H9 (cell line): ENCODE measurements at regions not wholly inside any gene's neighbourhood (a gene's known extent, or its start where the extent isn't known, plus 50 kb on each side); places are given as distances from the start of the nearest gene placed in this dataset.

Experiments used
- DNase-seq: peaks from one replicate; pipeline ENCODE4 v3.0.0-alpha.2; 2017
- H2AFZ ChIP-seq: one replicate; pipeline ENCODE4 v1.6.1; 2013; ENCODE audit warnings: mild to moderate bottlenecking, low read length, control low read depth, moderate library complexity
- H2AK5ac ChIP-seq: 2 replicates; pipeline ENCODE4 v1.6.1; 2013; ENCODE audit warnings: low read length, control low read depth, mixed read lengths; ENCODE audit not compliant: insufficient read length
- H2BK120ac ChIP-seq: one replicate; pipeline ENCODE4 v1.6.1; 2013; ENCODE audit warnings: low read depth, mild to moderate bottlenecking, low read length, control low read depth, inconsistent platforms; ENCODE audit not compliant: poor library complexity, severe bottlenecking
- H2BK12ac ChIP-seq: 2 replicates; pipeline ENCODE4 v1.6.1; 2013; ENCODE audit warnings: low read length, control low read depth, mixed read lengths, low read depth; ENCODE audit not compliant: insufficient read length
- H2BK15ac ChIP-seq: 2 replicates; pipeline ENCODE4 v1.6.1; 2013; ENCODE audit warnings: low read depth, low read length, control low read depth
- H2BK20ac ChIP-seq: one replicate; pipeline ENCODE4 v1.6.1; 2013; ENCODE audit warnings: low read depth, mild to moderate bottlenecking, low read length, control low read depth, inconsistent platforms; ENCODE audit not compliant: poor library complexity, severe bottlenecking
- H2BK5ac ChIP-seq: 2 replicates; pipeline ENCODE4 v1.6.1; 2013; ENCODE audit warnings: low read length, control low read depth, mixed read lengths; ENCODE audit not compliant: insufficient read length
- H3K14ac ChIP-seq: 2 replicates; pipeline ENCODE4 v1.6.1; 2013; ENCODE audit warnings: low read length, control low read depth; ENCODE audit not compliant: insufficient read depth
- H3K18ac ChIP-seq: 2 replicates; pipeline ENCODE4 v1.6.1; 2013; ENCODE audit warnings: low read depth, mild to moderate bottlenecking, mixed read lengths, low read length, control low read depth; ENCODE audit not compliant: insufficient read length
- H3K23ac ChIP-seq: 2 replicates; pipeline ENCODE4 v1.6.1; 2013; ENCODE audit warnings: low read length, control low read depth, mixed read lengths, low read depth; ENCODE audit not compliant: insufficient read length
- H3K23me2 ChIP-seq: 2 replicates; pipeline ENCODE4 v1.6.1; 2013; ENCODE audit warnings: low read depth, mild to moderate bottlenecking, mixed read lengths, low read length, control low read depth; ENCODE audit not compliant: insufficient read length, poor library complexity, severe bottlenecking
- H3K27ac ChIP-seq: 2 replicates; pipeline ENCODE4 v1.5.1; 2013; ENCODE audit warnings: low read length, control low read depth, mixed read lengths, low read depth; ENCODE audit not compliant: insufficient read length
- H3K27me3 ChIP-seq: 2 replicates; pipeline ENCODE4 v1.6.1; 2013; ENCODE audit warnings: low read length, control low read depth, inconsistent platforms; ENCODE audit not compliant: insufficient read depth
- H3K4ac ChIP-seq: 2 replicates; pipeline ENCODE4 v1.6.1; 2013; ENCODE audit warnings: low read depth, mild to moderate bottlenecking, control low read depth, inconsistent platforms, low read length, moderate library complexity
- H3K4me1 ChIP-seq: 2 replicates; pipeline ENCODE4 v1.6.1; 2013; ENCODE audit warnings: low read length, control low read depth, inconsistent platforms; ENCODE audit not compliant: insufficient read depth
- H3K4me2 ChIP-seq: 2 replicates; pipeline ENCODE4 v1.6.1; 2013; ENCODE audit warnings: low read length, control low read depth, mixed read lengths; ENCODE audit not compliant: insufficient read length, insufficient read depth
- H3K56ac ChIP-seq: 2 replicates; pipeline ENCODE4 v1.6.1; 2013; ENCODE audit warnings: low read depth, mild to moderate bottlenecking, mixed read lengths, low read length, control low read depth; ENCODE audit not compliant: insufficient read length
- H3K79me1 ChIP-seq: 2 replicates; pipeline ENCODE4 v1.6.1; 2013; ENCODE audit warnings: low read depth, mild to moderate bottlenecking, moderate library complexity, low read length, control low read depth, inconsistent platforms; ENCODE audit not compliant: insufficient read depth, poor library complexity, severe bottlenecking
- H3K79me2 ChIP-seq: 2 replicates; pipeline ENCODE4 v1.6.1; 2013; ENCODE audit warnings: low read length, control low read depth, inconsistent platforms; ENCODE audit not compliant: insufficient read depth
- H3K9ac ChIP-seq: 2 replicates; pipeline ENCODE4 v1.6.1; 2013; ENCODE audit warnings: low read length, control low read depth, mixed read lengths; ENCODE audit not compliant: insufficient read length; ENCODE audit errors: extremely low read depth
- H3K9me3 ChIP-seq: one replicate; pipeline ENCODE4 v1.6.1; 2013; ENCODE audit warnings: low read depth, low read length, inconsistent platforms; ENCODE audit not compliant: control insufficient read depth
- H3T11ph ChIP-seq: one replicate; pipeline ENCODE4 v1.6.1; 2013; ENCODE audit warnings: mild to moderate bottlenecking, low read length, control low read depth, inconsistent platforms
- H4K20me1 ChIP-seq: one replicate; pipeline ENCODE4 v1.6.1; 2013; ENCODE audit not compliant: control insufficient read depth, insufficient read length, insufficient read depth
- H4K5ac ChIP-seq: 2 replicates; pipeline ENCODE4 v1.6.1; 2013; ENCODE audit warnings: low read depth, mild to moderate bottlenecking, mixed read lengths, low read length, control low read depth; ENCODE audit not compliant: insufficient read length
- H4K8ac ChIP-seq: replicated peaks from 2 replicates; pipeline ENCODE4 v1.6.1; 2013; ENCODE audit warnings: low read length, control low read depth, mixed read lengths, low read depth; ENCODE audit not compliant: insufficient read length
- H4K91ac ChIP-seq: 2 replicates; pipeline ENCODE4 v1.6.1; 2013; ENCODE audit warnings: low read depth, mild to moderate bottlenecking, moderate library complexity, mixed read lengths, low read length, control low read depth; ENCODE audit not compliant: insufficient read length
- H3K27ac Mint-ChIP-seq, 3 experiments: 2 replicates in 2 of 3; 3 replicates in 1 of 3; pipeline ENCODE4 v1.8.0; 2020 to 2021; ENCODE audit warnings: mixed read lengths in 3 of 3, mild to moderate bottlenecking in 1 of 3, moderate library complexity in 1 of 3
- H3K27me3 Mint-ChIP-seq: 2 replicates; pipeline ENCODE4 v1.8.0; 2021; ENCODE audit warnings: low read depth, mild to moderate bottlenecking, moderate library complexity, mixed read lengths
- H3K36me3 Mint-ChIP-seq, 3 experiments: 2 replicates in 2 of 3; 3 replicates in 1 of 3; pipeline ENCODE4 v1.8.0; 2020 to 2021; ENCODE audit warnings: low read depth in 3 of 3, mixed read lengths in 3 of 3; ENCODE audit not compliant: insufficient read depth in 1 of 3
- H3K4me1 Mint-ChIP-seq, 2 experiments: 2 replicates each; pipeline ENCODE4 v1.8.0; 2020; ENCODE audit warnings: mixed read lengths in 2 of 2
- H3K4me3 Mint-ChIP-seq, 2 experiments: 2 replicates in 1 of 2; 3 replicates in 1 of 2; pipeline ENCODE4 v1.8.0; 2020 to 2021; ENCODE audit warnings: mild to moderate bottlenecking in 2 of 2, mixed read lengths in 2 of 2, moderate library complexity in 1 of 2
- H3K9me3 Mint-ChIP-seq, 2 experiments: 2 replicates in 1 of 2; 3 replicates in 1 of 2; pipeline ENCODE4 v1.8.0; 2020; ENCODE audit warnings: mild to moderate bottlenecking in 2 of 2, mixed read lengths in 2 of 2, moderate library complexity in 1 of 2
- CTCF ChIP-seq: fragments of 200-600 bp; sonication (generic); conservative IDR thresholded peaks from 3 replicates; pipeline ENCODE4 v1.8.0; 2021; ENCODE audit warnings: antibody characterized with exemption, mild to moderate bottlenecking
- WGBS: extraction: QIAGEN DNeasy Blood & Tissue Kit; methylation state at CpG from one replicate; pipeline ENCODE4 v1.1.7; 2013; ENCODE audit warnings: missing lambda C conversion rate, low lambda C conversion rate, mixed read lengths; ENCODE audit not compliant: insufficient read length; ENCODE audit errors: extremely low coverage; 5-methylcytosine and 5-hydroxymethylcytosine counted together

- no peak overlapping the region for H2BK20ac ChIP-seq
- no peaks in the 10 kb centered on the region for H3K79me2 ChIP-seq
- no peak overlapping the region for H3K23ac ChIP-seq
- H3K4me2 ChIP-seq, result peak overlapping the region; percentile 46
- H3K23me2 ChIP-seq, result peaks cover 4% of the 10 kb centered on the region
- Mint-ChIP-seq H3K36me3 (no peaks in the 10 kb centered on the region; a peak in 1 of 7 replicates), H3K27me3 (peaks cover 26% of the 10 kb centered on the region), H3K27ac (no peak overlapping the region; a peak in 1 of 7 replicates), H3K9me3 (no peaks in the 10 kb centered on the region), H3K4me3 (peak overlapping the region; percentile 54 to 80), H3K4me1 (peaks cover 20 to 26% of the 10 kb centered on the region in 2 experiments)
- no peak overlapping the region for H3K27ac ChIP-seq
- TF ChIP-seq CTCF, result no peak
- H4K91ac ChIP-seq, result no peak overlapping the region
- no peak overlapping the region for H2AK5ac ChIP-seq
- no peak overlapping the region for H2BK5ac ChIP-seq
- H2AFZ ChIP-seq, result peak overlapping the region; percentile 26
- peaks cover 5% of the 10 kb centered on the region; the same call in 1 of the 2 replicates for H3K4me1 ChIP-seq
- no peak overlapping the region; the same call in 1 of the 2 replicates for H3K14ac ChIP-seq
- H3K4ac ChIP-seq, result no peak overlapping the region
- H2BK15ac ChIP-seq, result no peak overlapping the region
- no peak for DNase-seq
- H4K8ac ChIP-seq, result no peak overlapping the region
- no peaks in the 10 kb centered on the region; the same call in 1 of the 2 replicates for H3K27me3 ChIP-seq
- H3T11ph ChIP-seq, result no peak overlapping the region
- no peaks in the 10 kb centered on the region for H4K20me1 ChIP-seq
- H3K18ac ChIP-seq, result no peak overlapping the region
- WGBS, result no CpG with 5 or more reads among the region's 17 CpGs
- H3K9ac ChIP-seq, result no peak overlapping the region
- H3K56ac ChIP-seq, result no peak overlapping the region
- no peak overlapping the region for H4K5ac ChIP-seq
- H2BK120ac ChIP-seq, result no peak overlapping the region
- H3K79me1 ChIP-seq, result no peaks in the 10 kb centered on the region
- no peaks in the 10 kb centered on the region for H3K9me3 ChIP-seq
- no peak overlapping the region for H2BK12ac ChIP-seq
These were observed 288.6 kb downstream of the ELAVL2 start for GRCh38 chr9:23537192-23538066.
